Body of pancreas (tissue), 4 donors: ENCODE measurements at regions not wholly inside any gene's neighbourhood (a gene's known extent, or its start where the extent isn't known, plus 50 kb on each side); places are given as distances from the start of the nearest gene placed in this dataset.

Experiments
- POLR2A ChIP-seq, 3 donors: fragments of 450-650 bp; IDR thresholded peaks; one replicate each; pipeline ENCODE4 v1.6.1; 2016; ENCODE audit warnings: antibody characterized with exemption in 3 of 3, mild to moderate bottlenecking in 2 of 3
- TF ChIP-seq, protein P1 (sequence below), 7 experiments: fragments of 450-650 bp in 4 of 7; fragments of 200-600 bp in 3 of 7; sonication (generic) in 3 of 7; IDR thresholded peaks; one replicate each; pipeline ENCODE4 v1.5.1; 2016 to 2019; ENCODE audit warnings: antibody characterized with exemption in 7 of 7

DNA sequence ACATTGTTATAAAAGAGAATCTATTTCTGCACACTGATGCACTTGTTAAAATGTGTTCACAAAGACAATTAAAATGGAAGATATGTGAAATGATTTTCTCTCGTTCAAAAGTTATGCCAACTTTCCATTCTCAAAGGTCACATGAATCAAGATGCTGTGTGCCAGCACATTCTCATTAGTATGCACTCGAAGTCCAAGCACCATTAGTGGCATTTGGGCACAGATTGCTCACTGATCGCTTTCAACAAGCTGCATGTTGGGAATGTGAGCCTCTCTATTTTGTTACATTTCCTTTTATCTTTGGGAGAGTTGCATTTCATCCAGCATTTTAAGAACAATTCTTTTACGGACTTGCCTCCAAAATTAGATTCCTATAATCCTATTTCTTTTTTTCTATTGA lies 398.9 kb downstream of the FBXO15 start:
- TF ChIP-seq, protein P1, sequence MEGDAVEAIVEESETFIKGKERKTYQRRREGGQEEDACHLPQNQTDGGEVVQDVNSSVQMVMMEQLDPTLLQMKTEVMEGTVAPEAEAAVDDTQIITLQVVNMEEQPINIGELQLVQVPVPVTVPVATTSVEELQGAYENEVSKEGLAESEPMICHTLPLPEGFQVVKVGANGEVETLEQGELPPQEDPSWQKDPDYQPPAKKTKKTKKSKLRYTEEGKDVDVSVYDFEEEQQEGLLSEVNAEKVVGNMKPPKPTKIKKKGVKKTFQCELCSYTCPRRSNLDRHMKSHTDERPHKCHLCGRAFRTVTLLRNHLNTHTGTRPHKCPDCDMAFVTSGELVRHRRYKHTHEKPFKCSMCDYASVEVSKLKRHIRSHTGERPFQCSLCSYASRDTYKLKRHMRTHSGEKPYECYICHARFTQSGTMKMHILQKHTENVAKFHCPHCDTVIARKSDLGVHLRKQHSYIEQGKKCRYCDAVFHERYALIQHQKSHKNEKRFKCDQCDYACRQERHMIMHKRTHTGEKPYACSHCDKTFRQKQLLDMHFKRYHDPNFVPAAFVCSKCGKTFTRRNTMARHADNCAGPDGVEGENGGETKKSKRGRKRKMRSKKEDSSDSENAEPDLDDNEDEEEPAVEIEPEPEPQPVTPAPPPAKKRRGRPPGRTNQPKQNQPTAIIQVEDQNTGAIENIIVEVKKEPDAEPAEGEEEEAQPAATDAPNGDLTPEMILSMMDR (IDR thresholded peaks at IDR 0.05) = no peak
- no peak for TF ChIP-seq POLR2A (IDR thresholded peaks at IDR 0.05)
